ENCODE measurements at regions not wholly inside any gene's neighbourhood (a gene's known extent, or its start where the extent isn't known, plus 50 kb on each side); places are given as distances from the start of the nearest gene placed in this dataset.

GRCh38 chr2:134141598-134142340 lies 112.1 kb upstream of the MGAT5 start:
- TF ChIP-seq CTCF (IDR thresholded peaks at IDR 0.05): no peak
- TF ChIP-seq POLR2A (IDR thresholded peaks at IDR 0.05): no peak
